GM23338 (cell line): ENCODE measurements at regions not wholly inside any gene's neighbourhood (a gene's known extent, or its start where the extent isn't known, plus 50 kb on each side); places are given as distances from the start of the nearest gene placed in this dataset.

ENCODE experiments used
- ATAC-seq: fragments of 200-7000 bp; cut with Tn5 transposase; 3 replicates; pipeline ENCODE4 v1.9.1; 2020
- DNase-seq: peaks from one replicate; pipeline ENCODE4 v3.0.0-alpha.2; 2015; ENCODE audit warnings: low spot score
- H2AFZ ChIP-seq: fragments of 200-600 bp; sonication (generic); 2 replicates; pipeline ENCODE4 v1.8.0; 2016; ENCODE audit warnings: antibody characterized with exemption, mild to moderate bottlenecking, moderate library complexity
- H3F3A ChIP-seq: fragments of 200-600 bp; sonication (generic); replicated peaks from 2 replicates; pipeline ENCODE4 v1.8.0; 2017; ENCODE audit warnings: antibody characterized with exemption, mixed run types, low read depth
- H3K27ac ChIP-seq: fragments of 200-600 bp; sonication (generic); 2 replicates; pipeline ENCODE4 v1.6.1; 2016; ENCODE audit warnings: low read depth
- H3K27me3 ChIP-seq: fragments of 200-600 bp; sonication (generic); 2 replicates; pipeline ENCODE4 v1.8.0; 2016; ENCODE audit warnings: mild to moderate bottlenecking, mixed run types, moderate library complexity; ENCODE audit not compliant: insufficient read depth
- H3K36me3 ChIP-seq: fragments of 200-600 bp; sonication (generic); 2 replicates; pipeline ENCODE4 v1.8.0; 2016; ENCODE audit warnings: mild to moderate bottlenecking; ENCODE audit not compliant: insufficient read depth
- H3K4me1 ChIP-seq: fragments of 200-600 bp; sonication (generic); 2 replicates; pipeline ENCODE4 v1.8.0; 2016; ENCODE audit warnings: mild to moderate bottlenecking, moderate library complexity; ENCODE audit not compliant: insufficient read depth
- H3K4me2 ChIP-seq: fragments of 200-600 bp; sonication (generic); 2 replicates; pipeline ENCODE4 v1.7.1; 2017; ENCODE audit warnings: mixed run types
- H3K4me3 ChIP-seq: fragments of 200-600 bp; sonication (generic); 2 replicates; pipeline ENCODE4 v1.6.1; 2016; ENCODE audit warnings: mixed run types
- H3K79me2 ChIP-seq: fragments of 200-600 bp; sonication (generic); replicated peaks from 2 replicates; pipeline ENCODE4 v1.8.0; 2017; ENCODE audit warnings: mild to moderate bottlenecking; ENCODE audit not compliant: insufficient read depth
- H3K9me2 ChIP-seq: fragments of 200-600 bp; sonication (generic); 2 replicates; pipeline ENCODE4 v1.8.0; 2017; ENCODE audit not compliant: insufficient read depth
- H4K20me1 ChIP-seq: fragments of 200-600 bp; sonication (generic); replicated peaks from 2 replicates; pipeline ENCODE4 v1.8.0; 2017; ENCODE audit warnings: mild to moderate bottlenecking; ENCODE audit not compliant: insufficient read depth
- H3K27ac Mint-ChIP-seq: 2 replicates; pipeline ENCODE4 v1.8.0; 2020; ENCODE audit warnings: inconsistent platforms, mild to moderate bottlenecking, moderate library complexity, mixed read lengths
- H3K27me3 Mint-ChIP-seq: 3 replicates; pipeline ENCODE4 v1.8.0; 2022; ENCODE audit warnings: low read depth, mild to moderate bottlenecking, moderate library complexity, mixed read lengths, inconsistent platforms; ENCODE audit not compliant: insufficient read depth, poor library complexity
- H3K36me3 Mint-ChIP-seq: 3 replicates; pipeline ENCODE4 v1.8.0; 2021; ENCODE audit warnings: low read depth, mild to moderate bottlenecking, inconsistent platforms, moderate library complexity, mixed read lengths
- H3K4me1 Mint-ChIP-seq: 3 replicates; pipeline ENCODE4 v1.8.0; 2020; ENCODE audit warnings: mild to moderate bottlenecking, inconsistent platforms, mixed read lengths
- H3K4me3 Mint-ChIP-seq: 3 replicates; pipeline ENCODE4 v1.8.0; 2021; ENCODE audit warnings: moderate library complexity, mild to moderate bottlenecking, inconsistent platforms, mixed read lengths
- H3K9me3 Mint-ChIP-seq: 3 replicates; pipeline ENCODE4 v1.8.0; 2020; ENCODE audit warnings: moderate library complexity, mild to moderate bottlenecking, inconsistent platforms, mixed read lengths
- CREB1 ChIP-seq: fragments of 250-450 bp; sonication (Bioruptor Pico); IDR thresholded peaks from 2 replicates; pipeline ENCODE4 v1.5.0; 2020; ENCODE audit warnings: low read depth, mild to moderate bottlenecking, moderate library complexity
- EZH2 ChIP-seq: fragments of 200-600 bp; sonication (generic); IDR thresholded peaks from one replicate; pipeline ENCODE4 v1.8.0; 2017; ENCODE audit warnings: antibody characterized with exemption, mild to moderate bottlenecking, low read depth; ENCODE audit not compliant: unreplicated experiment
- NANOG ChIP-seq: IDR thresholded peaks from 2 replicates; pipeline ENCODE4 v1.6.1; 2016; ENCODE audit warnings: antibody characterized with exemption, borderline replicate concordance
- STAT1 ChIP-seq: IDR thresholded peaks from one replicate; pipeline ENCODE4 v1.6.1; 2016; ENCODE audit warnings: antibody characterized with exemption; ENCODE audit not compliant: unreplicated experiment
- ZNF114 ChIP-seq: fragments of 250-450 bp; sonication (Bioruptor Pico); IDR thresholded peaks from 2 replicates; pipeline ENCODE4 v1.5.0; 2020; ENCODE audit warnings: mild to moderate bottlenecking, moderate library complexity
- ZNF331 ChIP-seq: fragments of 250-450 bp; sonication (Bioruptor Pico); IDR thresholded peaks from 2 replicates; pipeline ENCODE4 v1.5.0; 2020; ENCODE audit warnings: low read depth, mild to moderate bottlenecking, moderate library complexity
- TF ChIP-seq, protein P1 (sequence below): fragments of 250-450 bp; sonication (Bioruptor Pico); IDR thresholded peaks from 2 replicates; pipeline ENCODE4 v1.5.0; 2020; ENCODE audit warnings: mild to moderate bottlenecking, moderate library complexity
- TF ChIP-seq, protein P2 (sequence below), 2 experiments: fragments of 200-600 bp in 1 of 2; sonication (generic) in 1 of 2; conservative IDR thresholded peaks; 2 replicates each; pipeline versions ENCODE4 v1.5.1 to v1.6.1; 2016 to 2017; ENCODE audit warnings: antibody characterized with exemption in 2 of 2, low read depth in 2 of 2, mild to moderate bottlenecking in 2 of 2, moderate library complexity in 1 of 2
- TF ChIP-seq, protein P3 (sequence below): IDR thresholded peaks from one replicate; pipeline ENCODE4 v1.6.1; 2018; ENCODE audit warnings: antibody characterized with exemption; ENCODE audit not compliant: unreplicated experiment

DNA sequence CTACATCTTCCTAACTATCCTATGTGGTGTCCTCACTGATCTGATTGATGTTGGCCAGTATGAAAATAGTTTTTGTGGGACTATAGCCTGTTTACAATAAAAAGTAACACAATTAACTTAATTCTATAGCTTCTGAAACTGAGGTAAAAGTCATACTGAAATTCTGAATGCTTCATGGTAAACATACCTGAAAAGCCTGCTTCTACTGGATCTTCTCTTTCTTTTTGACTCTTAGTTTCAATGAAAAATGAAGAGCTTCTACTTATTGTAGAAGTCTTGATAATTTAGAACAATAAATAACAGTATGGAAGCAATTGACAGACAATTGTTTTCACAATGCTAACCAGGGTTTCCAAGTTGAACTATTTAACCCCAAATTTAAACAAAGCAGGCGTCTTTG is 383.9 kb upstream of the MMS22L start (continued):
- TF ChIP-seq, protein P1, sequence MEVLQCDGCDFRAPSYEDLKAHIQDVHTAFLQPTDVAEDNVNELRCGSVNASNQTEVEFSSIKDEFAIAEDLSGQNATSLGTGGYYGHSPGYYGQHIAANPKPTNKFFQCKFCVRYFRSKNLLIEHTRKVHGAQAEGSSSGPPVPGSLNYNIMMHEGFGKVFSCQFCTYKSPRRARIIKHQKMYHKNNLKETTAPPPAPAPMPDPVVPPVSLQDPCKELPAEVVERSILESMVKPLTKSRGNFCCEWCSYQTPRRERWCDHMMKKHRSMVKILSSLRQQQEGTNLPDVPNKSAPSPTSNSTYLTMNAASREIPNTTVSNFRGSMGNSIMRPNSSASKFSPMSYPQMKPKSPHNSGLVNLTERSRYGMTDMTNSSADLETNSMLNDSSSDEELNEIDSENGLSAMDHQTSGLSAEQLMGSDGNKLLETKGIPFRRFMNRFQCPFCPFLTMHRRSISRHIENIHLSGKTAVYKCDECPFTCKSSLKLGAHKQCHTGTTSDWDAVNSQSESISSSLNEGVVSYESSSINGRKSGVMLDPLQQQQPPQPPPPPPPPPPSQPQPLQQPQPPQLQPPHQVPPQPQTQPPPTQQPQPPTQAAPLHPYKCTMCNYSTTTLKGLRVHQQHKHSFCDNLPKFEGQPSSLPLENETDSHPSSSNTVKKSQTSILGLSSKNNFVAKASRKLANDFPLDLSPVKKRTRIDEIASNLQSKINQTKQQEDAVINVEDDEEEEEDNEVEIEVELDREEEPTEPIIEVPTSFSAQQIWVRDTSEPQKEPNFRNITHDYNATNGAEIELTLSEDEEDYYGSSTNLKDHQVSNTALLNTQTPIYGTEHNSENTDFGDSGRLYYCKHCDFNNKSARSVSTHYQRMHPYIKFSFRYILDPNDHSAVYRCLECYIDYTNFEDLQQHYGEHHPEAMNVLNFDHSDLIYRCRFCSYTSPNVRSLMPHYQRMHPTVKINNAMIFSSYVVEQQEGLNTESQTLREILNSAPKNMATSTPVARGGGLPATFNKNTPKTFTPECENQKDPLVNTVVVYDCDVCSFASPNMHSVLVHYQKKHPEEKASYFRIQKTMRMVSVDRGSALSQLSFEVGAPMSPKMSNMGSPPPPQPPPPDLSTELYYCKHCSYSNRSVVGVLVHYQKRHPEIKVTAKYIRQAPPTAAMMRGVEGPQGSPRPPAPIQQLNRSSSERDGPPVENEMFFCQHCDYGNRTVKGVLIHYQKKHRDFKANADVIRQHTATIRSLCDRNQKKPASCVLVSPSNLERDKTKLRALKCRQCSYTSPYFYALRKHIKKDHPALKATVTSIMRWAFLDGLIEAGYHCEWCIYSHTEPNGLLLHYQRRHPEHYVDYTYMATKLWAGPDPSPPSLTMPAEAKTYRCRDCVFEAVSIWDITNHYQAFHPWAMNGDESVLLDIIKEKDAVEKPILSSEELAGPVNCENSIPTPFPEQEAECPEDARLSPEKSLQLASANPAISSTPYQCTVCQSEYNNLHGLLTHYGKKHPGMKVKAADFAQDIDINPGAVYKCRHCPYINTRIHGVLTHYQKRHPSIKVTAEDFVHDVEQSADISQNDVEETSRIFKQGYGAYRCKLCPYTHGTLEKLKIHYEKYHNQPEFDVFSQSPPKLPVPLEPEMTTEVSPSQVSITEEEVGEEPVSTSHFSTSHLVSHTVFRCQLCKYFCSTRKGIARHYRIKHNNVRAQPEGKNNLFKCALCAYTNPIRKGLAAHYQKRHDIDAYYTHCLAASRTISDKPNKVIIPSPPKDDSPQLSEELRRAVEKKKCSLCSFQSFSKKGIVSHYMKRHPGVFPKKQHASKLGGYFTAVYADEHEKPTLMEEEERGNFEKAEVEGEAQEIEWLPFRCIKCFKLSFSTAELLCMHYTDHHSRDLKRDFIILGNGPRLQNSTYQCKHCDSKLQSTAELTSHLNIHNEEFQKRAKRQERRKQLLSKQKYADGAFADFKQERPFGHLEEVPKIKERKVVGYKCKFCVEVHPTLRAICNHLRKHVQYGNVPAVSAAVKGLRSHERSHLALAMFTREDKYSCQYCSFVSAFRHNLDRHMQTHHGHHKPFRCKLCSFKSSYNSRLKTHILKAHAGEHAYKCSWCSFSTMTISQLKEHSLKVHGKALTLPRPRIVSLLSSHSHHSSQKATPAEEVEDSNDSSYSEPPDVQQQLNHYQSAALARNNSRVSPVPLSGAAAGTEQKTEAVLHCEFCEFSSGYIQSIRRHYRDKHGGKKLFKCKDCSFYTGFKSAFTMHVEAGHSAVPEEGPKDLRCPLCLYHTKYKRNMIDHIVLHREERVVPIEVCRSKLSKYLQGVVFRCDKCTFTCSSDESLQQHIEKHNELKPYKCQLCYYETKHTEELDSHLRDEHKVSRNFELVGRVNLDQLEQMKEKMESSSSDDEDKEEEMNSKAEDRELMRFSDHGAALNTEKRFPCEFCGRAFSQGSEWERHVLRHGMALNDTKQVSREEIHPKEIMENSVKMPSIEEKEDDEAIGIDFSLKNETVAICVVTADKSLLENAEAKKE (CRISPR knock-in tag), result no peak
- TF ChIP-seq NANOG (no peak), EZH2 (no peak)

DNA sequence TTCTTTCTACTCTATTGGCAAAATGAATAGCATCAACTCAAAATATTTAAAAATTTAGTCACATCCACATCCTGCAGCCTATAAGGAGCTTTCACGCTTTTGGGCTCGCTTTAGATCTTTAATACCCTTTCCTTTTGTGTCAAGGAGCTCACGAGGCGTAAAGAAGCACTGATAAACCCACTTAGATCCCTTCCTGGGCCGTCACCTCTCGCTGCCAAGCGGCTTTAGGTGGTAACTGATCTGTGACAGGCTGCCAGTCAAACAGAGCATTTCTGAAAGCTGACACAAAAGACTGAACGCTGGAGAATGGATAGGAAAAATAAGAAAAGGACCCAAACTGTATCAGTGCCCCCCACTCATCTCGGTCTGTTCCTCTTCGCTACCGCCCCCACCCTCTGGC is 385.7 kb upstream of the MMS22L start:
- no peak overlapping the region for H3K27ac Mint-ChIP-seq

More for the DNA sequence above, 385.7 kb upstream of the MMS22L start:
- H3K9me2 ChIP-seq, result no peaks in the 10 kb centered on the region
- H3K4me2 ChIP-seq, result peak overlapping the region; percentile 63; the same call in 1 of the 2 replicates
- H3K27me3 Mint-ChIP-seq, result no peaks in the 10 kb centered on the region
- no peak overlapping the region for H3K4me3 Mint-ChIP-seq
- H3K9me3 Mint-ChIP-seq, result no peaks in the 10 kb centered on the region
- ATAC-seq (peak; percentile 72), DNase-seq (peak; percentile 37)
- H4K20me1 ChIP-seq, result no peaks in the 10 kb centered on the region
- peaks cover 13% of the 10 kb centered on the region for H3K4me1 ChIP-seq
- no peaks in the 10 kb centered on the region for H3K36me3 ChIP-seq
- H3K27ac ChIP-seq, result no peak overlapping the region
- peak overlapping the region; percentile 38; the same call in 1 of the 2 replicates for H3K4me3 ChIP-seq
- no peaks in the 10 kb centered on the region for H3K79me2 ChIP-seq
- no peak for TF ChIP-seq ZNF331
- no peak for TF ChIP-seq STAT1
- no peak for TF ChIP-seq ZNF114
- TF ChIP-seq, protein P2, sequence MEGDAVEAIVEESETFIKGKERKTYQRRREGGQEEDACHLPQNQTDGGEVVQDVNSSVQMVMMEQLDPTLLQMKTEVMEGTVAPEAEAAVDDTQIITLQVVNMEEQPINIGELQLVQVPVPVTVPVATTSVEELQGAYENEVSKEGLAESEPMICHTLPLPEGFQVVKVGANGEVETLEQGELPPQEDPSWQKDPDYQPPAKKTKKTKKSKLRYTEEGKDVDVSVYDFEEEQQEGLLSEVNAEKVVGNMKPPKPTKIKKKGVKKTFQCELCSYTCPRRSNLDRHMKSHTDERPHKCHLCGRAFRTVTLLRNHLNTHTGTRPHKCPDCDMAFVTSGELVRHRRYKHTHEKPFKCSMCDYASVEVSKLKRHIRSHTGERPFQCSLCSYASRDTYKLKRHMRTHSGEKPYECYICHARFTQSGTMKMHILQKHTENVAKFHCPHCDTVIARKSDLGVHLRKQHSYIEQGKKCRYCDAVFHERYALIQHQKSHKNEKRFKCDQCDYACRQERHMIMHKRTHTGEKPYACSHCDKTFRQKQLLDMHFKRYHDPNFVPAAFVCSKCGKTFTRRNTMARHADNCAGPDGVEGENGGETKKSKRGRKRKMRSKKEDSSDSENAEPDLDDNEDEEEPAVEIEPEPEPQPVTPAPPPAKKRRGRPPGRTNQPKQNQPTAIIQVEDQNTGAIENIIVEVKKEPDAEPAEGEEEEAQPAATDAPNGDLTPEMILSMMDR (conservative IDR thresholded peaks at IDR 0.05; ENCODE audit: low read depth in 2 of 2), result no peak
- TF ChIP-seq CREB1 (CRISPR knock-in tag), result no peak
- no peak for TF ChIP-seq NANOG
- TF ChIP-seq, protein P3, sequence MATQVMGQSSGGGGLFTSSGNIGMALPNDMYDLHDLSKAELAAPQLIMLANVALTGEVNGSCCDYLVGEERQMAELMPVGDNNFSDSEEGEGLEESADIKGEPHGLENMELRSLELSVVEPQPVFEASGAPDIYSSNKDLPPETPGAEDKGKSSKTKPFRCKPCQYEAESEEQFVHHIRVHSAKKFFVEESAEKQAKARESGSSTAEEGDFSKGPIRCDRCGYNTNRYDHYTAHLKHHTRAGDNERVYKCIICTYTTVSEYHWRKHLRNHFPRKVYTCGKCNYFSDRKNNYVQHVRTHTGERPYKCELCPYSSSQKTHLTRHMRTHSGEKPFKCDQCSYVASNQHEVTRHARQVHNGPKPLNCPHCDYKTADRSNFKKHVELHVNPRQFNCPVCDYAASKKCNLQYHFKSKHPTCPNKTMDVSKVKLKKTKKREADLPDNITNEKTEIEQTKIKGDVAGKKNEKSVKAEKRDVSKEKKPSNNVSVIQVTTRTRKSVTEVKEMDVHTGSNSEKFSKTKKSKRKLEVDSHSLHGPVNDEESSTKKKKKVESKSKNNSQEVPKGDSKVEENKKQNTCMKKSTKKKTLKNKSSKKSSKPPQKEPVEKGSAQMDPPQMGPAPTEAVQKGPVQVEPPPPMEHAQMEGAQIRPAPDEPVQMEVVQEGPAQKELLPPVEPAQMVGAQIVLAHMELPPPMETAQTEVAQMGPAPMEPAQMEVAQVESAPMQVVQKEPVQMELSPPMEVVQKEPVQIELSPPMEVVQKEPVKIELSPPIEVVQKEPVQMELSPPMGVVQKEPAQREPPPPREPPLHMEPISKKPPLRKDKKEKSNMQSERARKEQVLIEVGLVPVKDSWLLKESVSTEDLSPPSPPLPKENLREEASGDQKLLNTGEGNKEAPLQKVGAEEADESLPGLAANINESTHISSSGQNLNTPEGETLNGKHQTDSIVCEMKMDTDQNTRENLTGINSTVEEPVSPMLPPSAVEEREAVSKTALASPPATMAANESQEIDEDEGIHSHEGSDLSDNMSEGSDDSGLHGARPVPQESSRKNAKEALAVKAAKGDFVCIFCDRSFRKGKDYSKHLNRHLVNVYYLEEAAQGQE, result no peak
- no peaks in the 10 kb centered on the region for H3K27me3 ChIP-seq
- no peaks in the 10 kb centered on the region for H3K36me3 Mint-ChIP-seq
- peak overlapping the region; percentile 53; the same call in 1 of the 2 replicates for H2AFZ ChIP-seq
- no peaks in the 10 kb centered on the region for H3F3A ChIP-seq
- H3K4me1 Mint-ChIP-seq, result no peaks in the 10 kb centered on the region; the same call in 1 of the 3 replicates
